ENCODE measurements at regions not wholly inside any gene's neighbourhood (a gene's known extent, or its start where the extent isn't known, plus 50 kb on each side); places are given as distances from the start of the nearest gene placed in this dataset.

DNA sequence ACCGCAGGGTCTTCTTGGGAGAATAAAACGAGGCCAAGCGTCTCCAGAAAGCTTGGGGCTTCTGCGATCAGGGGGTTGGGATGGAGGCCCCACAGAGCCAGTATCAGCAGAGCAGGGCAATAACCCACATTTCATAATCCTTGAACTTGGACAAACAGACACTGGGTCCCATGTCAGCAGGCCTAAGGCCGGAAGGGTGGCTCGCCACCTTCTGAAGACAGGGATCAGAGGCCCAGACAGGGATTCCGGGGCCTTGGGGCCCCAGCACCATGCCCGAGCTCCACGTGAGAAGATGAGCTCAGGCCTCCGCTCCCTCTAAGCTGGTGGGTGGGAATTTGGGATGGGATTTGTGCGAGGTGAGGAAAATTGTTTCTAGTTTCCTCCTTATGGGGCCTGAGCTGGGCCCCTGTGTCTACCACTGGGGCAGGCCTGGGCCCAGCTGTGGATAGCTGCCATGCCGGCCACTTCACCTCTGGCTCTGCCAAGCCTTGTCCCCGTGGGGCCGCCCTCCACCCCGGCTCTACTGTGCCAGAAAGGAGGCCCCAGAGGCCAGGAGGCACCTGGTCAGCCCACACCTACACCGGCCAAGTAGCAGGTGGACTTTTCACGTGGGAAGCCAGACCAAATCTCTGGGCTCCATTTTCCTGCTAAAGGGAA is 67.2 kb upstream of the DLK1 start:
- DNase-seq: no peak

DNA sequence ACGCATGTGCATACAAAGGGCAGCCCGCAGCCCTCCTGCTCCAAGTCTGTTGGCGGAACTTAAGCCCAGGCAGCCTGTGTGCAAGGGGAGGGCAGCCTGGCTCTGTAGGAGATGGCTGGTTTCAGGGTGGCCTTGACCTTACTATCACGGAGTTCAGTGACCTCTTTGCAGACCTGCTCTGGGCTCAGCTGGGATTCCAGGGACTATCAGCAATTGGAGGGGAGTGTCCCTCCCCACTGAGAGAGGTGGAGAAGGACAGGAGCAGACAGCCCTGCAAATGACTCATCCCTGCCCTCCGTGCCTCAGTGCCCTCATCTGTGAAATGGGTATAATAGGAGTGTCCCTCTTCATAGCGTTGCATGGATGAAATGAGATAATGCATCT is 66.2 kb upstream of the DLK1 start:
- no peak for DNase-seq

DNA sequence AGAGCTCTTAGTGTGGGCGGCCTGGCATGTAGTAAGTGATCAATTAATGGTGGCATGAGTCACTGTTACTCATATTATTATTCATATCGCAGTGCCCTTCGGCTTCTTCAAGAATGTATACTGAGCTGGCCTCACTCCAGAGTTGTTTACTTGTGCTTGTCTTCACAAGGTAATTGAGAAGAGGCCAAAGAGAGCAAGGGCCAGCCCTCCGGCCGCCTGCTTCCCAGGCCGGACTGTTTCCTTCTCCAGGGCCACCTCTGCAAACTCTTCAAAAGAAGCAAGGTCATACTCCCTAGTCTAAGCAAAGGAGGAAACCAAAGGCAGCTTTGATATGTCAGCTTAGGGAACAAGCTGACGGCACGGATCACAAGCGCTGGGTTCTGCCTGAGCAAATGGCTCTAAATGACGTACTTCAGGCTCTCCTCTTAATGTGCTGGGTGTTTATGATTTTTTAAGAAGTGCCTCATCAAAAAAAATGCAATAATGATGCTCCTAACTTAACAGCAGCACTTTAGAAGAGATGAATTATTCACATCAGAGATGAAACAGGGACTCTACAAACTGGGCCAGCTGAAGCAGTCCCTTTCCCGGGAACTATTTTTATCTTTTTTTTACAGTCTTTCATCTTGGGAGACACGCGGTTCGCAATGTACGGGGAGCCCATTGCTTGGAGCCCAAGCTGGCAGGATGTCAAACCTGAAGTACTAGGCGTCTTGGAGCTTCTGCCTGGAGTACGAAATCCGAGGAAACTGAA is 65.6 kb upstream of the DLK1 start:
- no peak for DNase-seq

DNA sequence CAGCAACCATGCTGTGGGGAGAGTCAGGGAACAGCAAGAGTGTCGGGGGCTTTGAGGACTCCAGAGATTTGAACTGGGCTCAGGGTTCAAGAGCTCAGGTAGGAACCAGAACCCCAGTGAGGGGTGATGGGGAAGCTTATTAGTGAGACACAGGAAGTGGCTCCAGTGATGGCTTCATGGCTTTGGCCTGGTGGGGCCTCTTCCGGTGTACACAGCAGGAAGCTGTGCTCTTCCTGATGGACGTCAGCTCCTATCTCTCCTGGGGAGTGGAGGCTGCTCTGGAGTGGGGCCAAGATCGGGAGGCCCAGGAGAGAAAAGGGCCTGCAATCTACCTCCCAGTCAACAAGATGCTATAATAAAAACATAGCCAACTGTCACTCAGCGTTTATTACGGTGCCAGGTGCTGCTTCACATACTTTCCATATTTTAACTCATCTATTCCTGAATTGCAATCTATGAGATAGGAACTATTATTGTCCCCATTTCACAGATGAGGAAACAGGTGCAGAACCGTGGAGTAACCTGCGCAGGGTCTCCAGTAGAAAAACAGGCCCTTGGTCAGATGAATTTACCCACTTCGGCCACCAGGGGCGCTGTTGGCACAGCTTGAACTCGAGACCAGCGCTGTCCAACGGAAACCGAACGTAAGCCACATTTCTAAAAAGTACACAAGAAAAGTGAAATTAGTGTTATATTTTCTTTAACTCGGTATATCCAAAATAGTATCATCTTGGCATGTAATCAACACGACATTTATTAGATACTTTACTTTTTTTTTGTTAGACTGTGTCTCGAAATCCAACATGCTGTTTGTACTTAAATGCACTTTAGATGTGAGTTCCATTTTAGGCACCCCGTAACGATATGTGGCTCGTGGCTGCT is 63.6 kb upstream of the DLK1 start:
- peak; percentile 86 for DNase-seq

DNA sequence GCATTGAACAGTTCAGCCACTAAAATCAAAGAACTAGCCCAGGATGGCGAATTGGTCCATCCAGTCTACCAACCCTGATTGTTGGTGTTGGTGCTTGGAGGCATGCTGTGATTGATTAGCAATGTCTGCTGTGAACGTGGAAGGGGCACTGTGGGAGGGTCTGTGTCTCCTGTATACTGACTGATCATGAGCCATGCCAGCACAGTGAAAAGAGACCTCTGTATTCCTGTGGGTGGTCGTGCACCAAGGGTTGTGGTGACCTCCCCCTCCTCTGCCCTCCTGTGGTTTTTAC is 63.0 kb upstream of the DLK1 start:
- DNase-seq: no peak

DNA sequence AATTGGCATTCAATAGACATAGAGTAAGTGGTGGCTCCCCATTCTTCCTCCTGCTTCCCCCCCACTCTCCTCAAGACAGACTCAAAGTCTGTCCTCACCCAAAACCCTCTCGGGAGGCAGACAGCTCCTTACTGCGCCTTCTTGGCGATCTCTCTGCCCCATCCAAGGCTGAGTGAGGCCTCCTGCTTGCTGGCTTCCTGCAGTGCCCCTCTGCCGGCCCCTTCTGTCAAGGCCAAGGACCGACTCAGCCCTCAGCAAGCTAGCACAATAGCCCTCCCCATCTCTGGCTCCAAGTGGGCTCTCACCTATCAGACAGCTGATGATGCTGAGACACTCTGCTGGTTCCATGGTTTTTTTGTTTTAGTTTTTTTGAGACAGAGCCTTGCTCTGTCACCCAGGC is 62.5 kb upstream of the DLK1 start:
- no peak for DNase-seq

DNA sequence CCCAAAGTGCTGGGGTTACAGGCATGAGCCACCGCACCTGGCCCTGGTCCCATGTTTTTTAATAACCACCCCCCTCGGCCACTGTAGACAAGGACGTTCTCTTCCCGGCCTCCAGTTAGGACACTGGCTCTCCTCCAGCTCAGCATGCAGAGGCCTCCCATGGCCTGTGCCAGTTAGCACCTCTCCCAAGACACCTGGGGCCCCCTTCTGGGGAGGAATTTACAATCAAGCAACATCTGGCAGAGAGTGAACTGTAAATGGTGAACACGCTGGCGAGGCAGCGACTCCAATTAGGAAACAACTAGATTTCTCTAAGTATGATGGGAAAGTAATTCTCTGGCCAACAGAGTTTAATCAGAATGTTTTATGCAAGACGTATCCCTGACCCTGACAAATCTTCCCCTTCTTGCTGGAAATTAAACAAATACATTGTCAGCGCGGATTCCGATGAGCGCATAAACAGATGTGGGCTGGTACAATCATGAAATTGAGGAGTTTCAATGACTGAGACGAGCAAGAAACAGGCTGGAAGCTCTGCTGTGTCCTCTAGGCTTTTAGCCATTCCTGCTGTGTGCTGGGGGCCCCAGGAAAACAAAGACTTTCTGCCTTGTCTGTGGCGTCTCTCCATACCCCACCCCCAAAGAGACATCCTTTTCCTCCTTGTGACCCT is 61.7 kb upstream of the DLK1 start:
- peak; percentile 86 for DNase-seq

DNA sequence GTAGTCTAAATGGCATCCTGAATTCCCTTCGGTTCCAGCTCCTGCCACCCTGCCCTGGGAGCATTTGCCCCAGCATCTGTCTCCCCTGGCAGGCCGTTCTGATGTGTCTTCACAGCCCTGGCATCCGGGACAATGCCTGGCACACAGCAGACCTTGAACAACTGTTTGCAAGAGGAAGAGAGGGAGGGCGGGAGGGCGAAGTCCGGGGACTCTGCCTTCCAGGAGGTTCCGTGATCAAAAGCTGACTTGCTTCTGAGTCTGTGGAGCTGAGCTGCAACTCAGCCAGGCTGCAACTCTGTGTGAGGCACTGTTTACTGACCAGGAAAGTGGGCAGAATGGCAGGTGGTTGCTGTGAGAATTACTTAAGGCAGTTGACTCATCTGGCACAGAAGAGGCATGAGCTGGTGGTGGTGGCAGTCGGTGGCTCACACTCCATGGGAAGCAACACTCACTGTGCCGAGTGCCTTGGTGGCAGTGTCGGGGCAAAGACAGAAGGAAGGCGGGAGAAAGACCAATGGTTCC is 61.1 kb upstream of the DLK1 start:
- peak; percentile 80 for DNase-seq

DNA sequence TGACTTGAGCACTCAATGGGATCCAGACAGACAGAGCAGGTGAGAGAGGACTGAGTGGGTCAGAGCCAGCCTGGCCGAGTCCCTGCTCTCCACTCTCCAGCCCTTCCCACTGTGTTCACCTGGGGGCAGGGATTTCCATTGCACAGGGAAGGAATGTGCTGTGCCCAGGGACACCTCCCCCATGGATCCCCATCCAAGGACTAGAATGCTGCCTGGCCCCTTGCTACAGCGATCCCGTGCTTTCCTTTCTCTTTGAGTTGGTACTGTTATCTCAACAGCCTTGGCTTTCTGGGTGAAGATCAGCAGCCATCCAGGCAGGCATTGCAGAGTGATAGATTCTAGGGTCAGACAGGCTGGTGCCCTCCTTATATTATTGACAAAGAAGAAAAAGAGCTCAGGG is 60.3 kb upstream of the DLK1 start:
- DNase-seq: no peak

DNA sequence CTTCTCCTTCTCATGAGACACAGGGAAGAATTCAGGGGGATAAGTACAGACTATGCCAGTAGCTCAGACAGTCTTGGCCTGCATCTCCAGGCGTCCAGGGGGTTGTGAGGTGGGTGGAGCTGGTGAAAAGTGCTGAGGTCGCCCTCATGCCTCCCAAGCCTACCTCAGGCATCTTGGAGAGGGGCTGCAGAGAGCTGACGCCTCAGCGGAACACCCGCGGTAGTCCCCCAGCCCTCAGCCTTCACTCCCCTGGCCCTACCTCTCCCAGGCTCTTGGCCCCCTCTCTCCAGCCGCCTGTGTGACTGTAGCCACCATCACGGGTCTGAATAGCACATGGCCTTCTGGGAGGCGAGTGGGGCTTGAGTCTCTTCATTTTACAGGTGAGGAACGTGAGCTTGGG is 59.8 kb upstream of the DLK1 start:
- no peak for DNase-seq

DNA sequence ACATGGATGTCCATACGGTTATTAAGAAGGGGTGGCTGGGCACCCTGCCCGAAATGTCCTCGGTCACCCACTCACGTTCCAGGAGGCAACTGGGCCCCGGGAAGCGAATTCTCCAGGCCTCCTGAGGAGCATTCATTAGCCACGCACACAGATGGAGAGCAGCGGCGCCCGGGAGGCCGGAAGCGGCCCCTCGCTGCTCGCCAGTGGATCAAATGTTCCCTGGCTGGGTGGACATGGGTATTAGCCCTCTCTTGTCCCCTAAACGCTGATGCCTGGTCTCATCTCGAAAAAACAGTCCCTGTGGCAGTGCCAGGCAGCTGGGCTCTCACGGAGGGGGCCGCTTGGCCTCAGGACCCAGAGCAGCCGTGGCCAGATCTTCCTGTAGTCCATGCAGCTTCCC is 59.0 kb upstream of the DLK1 start:
- DNase-seq: peak; percentile 64

DNA sequence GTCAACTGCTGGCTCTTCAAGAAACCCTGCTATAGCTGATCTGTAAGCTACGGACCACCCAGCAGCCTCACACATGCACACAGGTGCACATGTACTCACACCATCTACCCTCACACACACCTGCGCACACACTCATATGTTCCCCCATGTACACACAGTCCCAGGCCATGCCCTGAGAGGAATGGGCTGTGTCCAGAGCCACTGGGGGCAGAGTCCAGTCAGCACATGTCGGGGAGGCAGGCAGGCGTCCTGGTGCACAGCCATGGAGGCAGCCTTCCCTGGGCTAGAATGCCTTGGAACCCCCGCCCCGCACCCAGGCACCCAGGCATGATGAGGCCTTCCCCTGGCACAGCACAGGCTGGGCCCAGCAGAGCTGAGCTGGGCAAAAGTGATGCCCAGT is 58.3 kb upstream of the DLK1 start:
- no peak for DNase-seq

DNA sequence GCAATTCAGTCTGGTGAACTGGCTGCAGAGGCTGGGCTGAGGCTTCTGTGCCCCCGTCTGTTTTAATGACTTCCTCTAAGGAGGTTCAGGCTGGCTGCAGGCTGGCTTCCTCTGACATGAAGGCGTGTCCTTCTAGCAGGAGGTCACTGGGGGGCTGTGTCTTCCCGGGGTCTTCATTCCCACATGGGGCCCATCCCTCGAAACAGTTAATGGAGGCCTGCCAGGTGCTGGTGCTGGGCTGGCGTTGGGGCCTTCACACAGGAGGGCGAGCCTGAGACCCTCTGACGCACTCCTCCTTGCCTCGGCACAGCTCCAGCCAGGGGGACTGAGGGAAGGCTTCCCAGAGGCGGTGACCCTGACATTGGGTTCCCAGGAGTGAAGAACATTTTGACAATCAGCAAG is 57.7 kb upstream of the DLK1 start:
- DNase-seq: no peak

DNA sequence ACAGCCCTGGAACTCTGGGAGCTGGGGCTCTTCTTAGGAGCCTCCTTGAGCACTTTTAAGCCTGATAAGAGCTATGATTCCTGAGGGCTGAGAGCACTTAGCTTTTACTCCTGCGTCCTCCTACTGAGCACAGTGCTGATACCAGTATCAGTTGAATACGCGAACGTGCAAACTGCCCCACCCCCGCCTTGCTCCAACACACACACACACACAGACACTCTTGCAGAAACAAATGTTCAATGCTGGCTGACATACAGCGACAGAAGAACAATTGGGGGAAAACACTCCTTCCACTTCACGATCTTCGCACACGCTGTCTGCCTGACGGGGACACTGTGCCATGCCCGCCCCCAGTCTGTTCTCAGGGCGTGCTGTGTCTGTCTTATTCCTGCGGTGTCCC is 57.2 kb upstream of the DLK1 start:
- DNase-seq: no peak

DNA sequence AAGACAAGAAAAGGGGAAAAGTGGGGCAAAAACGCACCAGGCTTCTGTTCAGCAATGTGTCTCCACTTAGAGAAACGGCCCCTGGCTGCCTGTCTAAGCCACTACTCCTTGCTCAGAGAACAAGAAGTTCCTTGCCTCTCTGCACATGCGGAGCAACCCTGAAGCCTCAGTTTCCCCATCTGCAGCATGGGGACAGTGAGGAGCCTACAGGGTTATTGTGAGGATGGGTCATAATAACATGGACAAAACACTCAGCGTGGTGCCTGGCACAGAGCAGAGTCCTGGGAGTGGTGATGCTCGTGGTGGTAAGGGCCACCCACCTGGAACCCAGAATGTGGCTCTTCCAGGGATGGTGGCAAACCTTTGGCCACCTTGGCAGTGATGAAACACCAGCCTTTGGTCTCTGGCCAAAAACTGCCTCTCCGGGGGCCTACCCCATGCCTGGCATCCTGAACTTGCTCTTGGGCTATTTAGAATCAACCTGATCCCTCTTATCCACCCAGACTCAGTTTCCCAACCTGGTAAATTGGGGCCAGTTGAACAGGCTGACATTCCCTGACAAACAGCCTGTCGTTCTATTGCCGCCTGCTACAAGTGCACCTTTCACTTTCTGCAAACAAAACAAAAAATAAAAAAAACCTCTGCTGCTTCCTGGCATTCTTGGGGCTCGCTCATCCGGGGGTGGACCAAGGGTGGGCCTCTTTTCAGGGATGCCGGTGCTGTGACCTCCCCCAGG is 56.5 kb upstream of the DLK1 start:
- DNase-seq: no peak

DNA sequence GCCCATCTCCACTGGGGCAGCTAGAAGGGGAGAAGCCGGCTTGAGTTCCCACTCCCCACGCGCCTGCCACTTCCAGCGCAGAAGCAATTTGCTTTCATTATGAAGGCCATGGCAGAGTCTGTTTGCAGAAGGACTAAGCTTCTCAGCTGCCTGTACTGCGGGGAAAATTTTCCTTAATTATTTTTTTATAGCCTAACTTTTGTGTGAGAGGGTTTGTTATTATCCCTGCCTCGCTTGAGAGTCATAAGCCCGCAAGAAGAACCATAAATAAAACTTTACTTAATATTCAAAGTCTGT is 56.0 kb upstream of the DLK1 start:
- DNase-seq: no peak

DNA sequence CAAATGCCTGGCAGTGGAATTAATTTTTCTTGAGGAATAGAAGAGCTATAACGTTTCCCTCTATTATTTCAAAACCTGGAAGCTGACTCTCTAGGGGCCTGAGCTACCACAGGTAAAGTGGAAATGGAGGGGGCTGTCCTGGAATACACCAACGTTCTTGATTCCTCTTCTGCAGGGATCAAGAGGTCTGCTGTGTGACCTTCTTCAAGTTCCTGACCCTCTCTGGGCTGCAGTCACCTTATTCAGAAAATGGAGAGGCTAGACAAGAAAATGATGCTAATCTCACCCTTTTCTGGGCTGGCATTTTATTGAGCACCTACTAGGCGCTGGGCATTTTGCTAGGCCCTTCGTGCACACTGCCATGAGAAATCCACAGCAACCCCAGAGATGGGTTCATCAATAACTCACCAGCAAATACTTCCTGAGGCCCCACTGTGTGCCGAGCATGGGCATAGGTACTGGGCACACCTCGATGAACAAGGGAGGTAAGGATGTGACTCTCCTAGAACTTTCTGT is 55.2 kb upstream of the DLK1 start:
- no peak for DNase-seq

DNA sequence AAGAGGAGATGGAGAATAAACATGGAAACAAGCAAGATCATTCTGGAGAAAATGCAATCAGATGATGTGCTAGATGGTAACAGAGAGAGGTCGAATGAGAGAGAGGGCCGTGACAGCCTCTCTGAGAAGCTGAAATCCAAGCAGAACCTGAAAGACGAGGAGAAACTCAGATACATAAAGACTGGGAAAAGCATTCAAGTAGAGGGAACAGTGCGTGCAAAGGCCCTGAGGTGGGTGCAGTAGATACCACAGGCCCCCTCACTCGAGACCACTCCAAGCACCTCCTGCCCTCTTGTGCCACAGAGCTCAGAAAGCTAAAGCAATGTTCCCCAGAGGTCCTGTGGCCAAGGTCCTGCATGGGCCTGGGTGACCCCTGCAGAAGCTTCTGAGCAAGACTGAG is 54.8 kb upstream of the DLK1 start:
- no peak for DNase-seq

DNA sequence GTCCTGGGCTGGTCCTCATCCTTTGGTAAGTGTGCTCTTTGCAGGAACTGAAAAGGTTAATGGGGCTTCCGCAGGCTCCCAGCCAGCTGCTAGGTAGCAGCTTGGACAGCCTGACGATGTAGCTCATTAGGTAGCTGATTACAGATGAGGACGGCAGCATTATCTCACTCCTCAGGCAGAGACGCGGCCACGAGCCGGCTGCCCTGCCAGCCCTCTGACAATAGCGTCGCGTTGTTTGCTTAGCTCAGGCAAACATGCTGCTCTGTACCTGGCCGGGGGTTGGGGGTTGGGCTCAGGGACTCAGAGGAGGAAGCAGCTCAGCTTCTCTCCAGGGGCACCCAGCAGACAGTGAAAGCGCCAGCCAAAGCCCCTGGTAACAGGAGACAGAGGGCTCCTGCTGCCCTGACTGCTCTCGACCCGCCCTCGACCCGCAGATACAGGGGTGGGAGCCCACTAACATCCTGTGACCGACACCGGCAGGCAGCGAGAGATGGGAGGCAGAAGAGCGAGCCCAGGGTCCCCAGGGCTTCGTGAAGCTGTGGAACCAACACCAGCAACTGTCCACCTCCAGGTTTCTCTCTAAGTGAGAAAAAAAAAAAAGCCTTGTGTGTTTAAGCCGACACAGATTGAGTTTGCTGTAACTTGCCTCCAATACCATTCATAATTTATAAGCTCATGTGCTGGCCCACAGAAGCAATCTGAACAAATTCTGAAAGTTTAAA is 53.4 kb upstream of the DLK1 start:
- no peak for DNase-seq

DNA sequence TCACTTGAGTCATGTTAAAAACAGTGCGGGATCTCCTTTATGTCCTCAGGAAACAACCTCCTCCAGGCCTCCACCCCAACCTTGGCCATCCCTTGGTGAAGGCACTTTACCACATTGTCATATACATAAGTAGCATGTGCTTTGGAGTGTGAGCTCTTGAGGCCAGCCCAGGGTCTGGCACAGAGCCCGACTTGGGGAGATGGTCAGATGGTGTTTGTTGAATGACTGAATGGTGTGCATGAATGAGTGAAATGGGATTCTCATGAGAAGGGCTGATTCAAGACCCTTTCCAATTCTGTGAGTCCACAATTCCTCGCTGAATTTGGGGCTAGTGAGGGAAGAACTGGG is 52.9 kb upstream of the DLK1 start:
- no peak for DNase-seq

DNA sequence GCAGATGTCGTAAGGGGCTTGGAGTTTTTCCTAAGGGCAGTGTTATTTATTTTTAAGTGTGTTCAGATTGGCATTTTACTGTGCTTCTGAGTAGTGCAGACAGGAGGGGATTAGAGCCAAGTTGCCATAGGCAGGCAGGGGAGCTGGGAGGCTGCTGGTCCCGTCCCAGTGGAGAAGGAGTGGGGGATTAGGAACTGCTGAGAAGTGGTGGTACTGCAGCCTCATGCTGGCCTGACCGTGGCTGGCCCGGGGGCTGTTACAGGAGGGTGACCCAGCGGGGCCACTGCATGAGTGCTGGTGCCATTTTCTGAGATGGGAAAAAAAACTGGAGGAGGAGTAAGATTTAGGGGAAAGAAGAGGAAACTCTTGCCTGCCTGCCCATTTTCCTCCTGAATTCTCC is 52.3 kb upstream of the DLK1 start:
- no peak for DNase-seq

Data from femur (tissue), 1 donor.